Stimulated activated CD8-positive, alpha-beta memory T cell treated with anti-CD3 and anti-CD28 coated beads, Interleukin-7, amount 100 ng/mL, for 1 hour (primary cell): ENCODE measurements at regions not wholly inside any gene's neighbourhood (a gene's known extent, or its start where the extent isn't known, plus 50 kb on each side); places are given as distances from the start of the nearest gene placed in this dataset.
"Not testable (repeated sequence)": the region's sequence is repeated elsewhere in the genome, so short reads cannot be mapped to it uniquely, and the experiment has no call there.

Source experiments
- DNase-seq, 2 donors: peaks; one replicate each; pipeline ENCODE4 v3.0.0-alpha.2; 2020; ENCODE audit warnings: low read depth in 2 of 2

DNA sequence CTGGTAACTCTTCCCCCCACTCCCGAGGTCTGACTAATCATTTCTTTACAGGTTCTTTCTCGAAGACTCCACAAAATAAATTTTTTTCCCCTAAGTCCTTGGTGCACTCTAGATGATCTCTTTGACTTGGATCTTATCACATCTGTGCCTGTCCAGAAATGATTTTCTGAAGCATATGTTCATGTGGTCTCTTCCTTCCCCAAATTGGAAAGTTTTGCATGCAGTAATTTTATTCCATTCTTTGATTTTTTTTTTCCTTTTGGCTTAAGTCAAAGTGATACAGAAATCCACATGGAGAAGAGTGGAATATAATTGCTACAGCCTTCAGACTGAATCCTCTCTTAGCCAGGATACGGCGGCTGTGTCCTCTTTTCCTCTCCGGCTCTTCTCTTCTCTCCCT, 213.3 kb downstream of the BMP4 start:
- no peak for DNase-seq

- no peak for DNase-seq
Observed at GRCh38 chr14:53742233-53742620, 214.4 kb downstream of the BMP4 start.

GRCh38 chr14:53741479-53742232, 215.0 kb downstream of the BMP4 start:
- DNase-seq = no peak

DNA sequence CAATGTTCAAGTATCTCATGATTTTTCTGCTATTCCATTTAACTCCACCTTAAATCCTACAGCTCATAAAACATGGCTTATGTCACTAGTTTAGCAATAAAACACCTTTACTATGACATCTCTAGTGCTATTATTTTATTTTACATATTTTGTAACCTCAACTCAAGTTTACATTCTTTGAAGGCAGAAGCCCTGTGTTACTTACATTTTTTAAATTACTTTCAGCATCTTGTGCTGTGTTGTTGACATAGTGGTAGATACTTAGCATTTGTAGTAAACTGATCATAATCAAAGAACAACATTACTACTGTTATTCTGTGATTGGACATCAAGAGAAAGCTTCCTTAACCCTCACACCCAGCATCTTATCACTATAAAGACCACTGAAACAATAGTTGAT, 216.1 kb downstream of the BMP4 start:
- no peak for DNase-seq

DNA sequence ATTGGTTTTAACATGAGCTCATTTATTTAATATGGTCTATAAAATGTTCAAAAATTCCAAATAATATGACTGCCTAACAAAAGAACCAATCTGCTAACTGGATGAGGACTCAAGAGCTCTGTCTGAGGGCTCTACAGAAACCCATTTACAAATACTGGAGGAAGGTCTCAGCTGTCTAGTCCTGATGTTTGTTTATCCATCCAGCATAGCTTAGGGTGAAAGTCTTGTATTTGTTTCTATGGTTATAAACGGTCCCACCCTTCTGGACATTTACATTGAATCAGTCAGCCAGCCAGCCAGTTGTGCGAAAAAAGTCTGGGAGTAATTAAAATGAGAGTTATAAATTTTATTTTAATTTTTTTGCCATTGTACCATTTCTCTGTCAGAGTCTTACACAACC, 220.7 kb downstream of the BMP4 start:
- DNase-seq = no peak

DNA sequence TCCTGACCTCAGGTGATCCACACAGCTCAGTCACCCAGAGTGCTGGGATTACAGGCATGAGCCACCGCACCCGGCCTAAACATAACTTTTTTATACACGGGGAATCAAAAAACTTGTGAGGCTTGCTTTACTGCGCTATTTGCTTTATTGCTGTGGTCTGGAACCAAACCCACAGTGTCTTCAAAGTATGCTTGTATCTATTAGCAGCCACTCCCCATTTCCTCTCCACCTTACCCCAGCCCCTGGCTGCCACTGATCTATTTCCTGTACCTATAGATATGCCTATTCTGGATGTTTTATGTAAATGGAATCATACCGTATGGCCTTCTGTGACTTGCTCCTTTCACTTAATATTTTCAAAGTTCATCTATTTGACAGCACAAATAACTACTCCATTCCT, 233.4 kb downstream of the BMP4 start:
- DNase-seq = no peak

GRCh38 chr14:53719536-53719935, 237.1 kb downstream of the BMP4 start:
- no peak for DNase-seq

- DNase-seq = no peak
Observed at GRCh38 chr14:53716578-53716977, 240.0 kb downstream of the BMP4 start.

GRCh38 chr14:53715193-53715721, 241.4 kb downstream of the BMP4 start:
- no peak for DNase-seq

GRCh38 chr14:53714495-53715192, 242.0 kb downstream of the BMP4 start:
- no peak for DNase-seq

DNA sequence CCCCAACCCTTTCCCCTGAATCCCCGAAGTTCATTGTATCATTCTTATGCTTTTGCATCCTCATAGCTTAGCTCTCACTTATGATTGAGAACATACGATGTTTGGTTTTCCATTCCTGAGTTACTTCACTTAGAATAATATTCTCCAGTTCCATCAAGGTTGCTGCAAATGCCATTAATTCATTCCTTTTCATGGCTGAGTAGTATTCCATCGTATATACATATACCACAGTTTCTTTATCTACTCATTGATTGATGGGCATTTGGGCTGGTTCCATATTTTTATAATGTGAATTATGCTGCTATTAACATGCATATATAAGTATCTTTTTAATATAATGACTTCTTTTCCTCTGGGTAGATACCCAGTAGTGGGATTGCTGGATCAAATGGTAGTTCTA, 243.7 kb downstream of the BMP4 start:
- not testable (repeated sequence) for DNase-seq

DNA sequence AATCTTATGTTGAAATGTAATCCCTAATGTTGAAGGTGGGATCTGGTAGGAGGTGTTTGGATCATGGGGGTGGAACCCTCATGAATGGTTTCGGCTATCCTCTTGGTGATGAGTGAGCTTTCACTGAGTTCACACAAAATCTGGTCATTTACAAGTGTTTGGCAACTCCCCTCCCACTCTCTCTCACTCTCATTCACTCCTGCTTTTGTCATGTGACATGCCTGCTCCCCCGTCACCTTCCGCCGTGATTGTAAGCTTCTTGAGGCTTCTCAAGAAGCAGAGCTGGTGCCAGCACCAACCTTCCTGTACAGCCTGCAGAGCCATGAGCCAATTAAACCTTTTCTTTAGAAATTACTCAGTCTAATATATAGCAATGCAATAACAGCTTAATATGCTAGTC, 245.4 kb downstream of the BMP4 start:
- no peak for DNase-seq

- no peak for DNase-seq
Observed at GRCh38 chr14:53710615-53711014, 246.0 kb downstream of the BMP4 start.

DNA sequence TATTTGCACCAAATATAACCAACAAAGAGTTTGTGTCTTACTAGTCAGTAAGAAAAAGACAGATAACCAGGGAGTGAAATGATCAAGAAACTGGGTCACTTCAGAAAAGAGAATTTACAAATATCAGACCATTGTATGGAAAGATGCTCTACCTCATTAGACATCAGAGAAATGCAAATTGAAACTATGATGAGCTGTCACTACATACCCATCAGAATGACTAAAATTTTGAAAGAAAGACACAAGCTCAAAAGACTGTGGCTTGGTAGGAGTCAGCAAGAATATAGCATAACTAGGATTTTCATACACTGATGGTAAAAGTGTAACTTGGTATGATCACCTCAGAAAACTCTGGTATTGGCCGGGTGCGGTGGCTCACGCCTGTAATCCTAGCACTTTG, 247.2 kb downstream of the BMP4 start:
- no peak for DNase-seq

DNA sequence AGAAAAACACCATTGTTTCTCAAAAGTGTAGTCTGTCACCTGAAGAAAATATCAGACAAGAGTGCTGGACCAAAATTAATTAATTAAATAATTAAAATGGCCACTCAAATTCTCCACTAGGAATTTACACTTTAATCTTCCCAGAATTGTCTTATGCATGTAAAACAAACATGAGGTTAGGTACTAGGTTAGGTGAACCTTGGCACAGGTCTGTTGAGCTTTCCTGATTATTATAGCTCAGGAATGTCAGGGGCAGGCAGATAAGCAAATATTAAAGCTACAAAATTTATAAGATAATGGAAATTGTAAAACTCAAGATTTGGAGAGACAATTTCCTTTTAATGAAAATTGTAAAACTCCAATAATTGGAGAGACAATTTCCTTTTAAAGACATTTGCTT, 253.2 kb downstream of the BMP4 start:
- DNase-seq = no peak

- no peak for DNase-seq
Observed at GRCh38 chr14:53701108-53701875, 255.3 kb downstream of the BMP4 start.

GRCh38 chr14:53696217-53696965, 260.2 kb downstream of the BMP4 start:
- no peak for DNase-seq

GRCh38 chr14:53695692-53696214, 260.9 kb downstream of the BMP4 start:
- no peak for DNase-seq

GRCh38 chr14:53692885-53693284, 263.7 kb downstream of the BMP4 start:
- DNase-seq = no peak

DNA sequence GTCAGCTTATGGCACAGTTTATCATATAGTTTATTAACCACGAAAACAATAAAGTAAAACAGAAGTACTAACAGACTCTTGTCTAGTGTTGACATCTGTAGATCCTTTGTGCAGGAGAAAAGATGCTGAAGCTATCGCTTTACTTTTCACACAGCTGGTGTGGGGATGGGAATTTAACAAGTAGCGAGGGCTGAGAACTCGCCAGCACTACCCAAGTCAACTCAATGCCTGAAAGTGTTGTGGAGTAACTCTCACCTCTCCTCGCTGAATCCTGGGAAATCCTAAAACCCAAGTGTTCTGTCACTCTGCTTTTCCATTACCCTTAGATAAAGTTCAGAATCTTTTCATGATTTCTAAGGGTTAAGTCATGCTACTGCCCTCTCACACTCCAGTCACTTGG, 264.2 kb downstream of the BMP4 start:
- no peak for DNase-seq

GRCh38 chr14:53683229-53683628, 273.4 kb downstream of the BMP4 start:
- no peak for DNase-seq

DNA sequence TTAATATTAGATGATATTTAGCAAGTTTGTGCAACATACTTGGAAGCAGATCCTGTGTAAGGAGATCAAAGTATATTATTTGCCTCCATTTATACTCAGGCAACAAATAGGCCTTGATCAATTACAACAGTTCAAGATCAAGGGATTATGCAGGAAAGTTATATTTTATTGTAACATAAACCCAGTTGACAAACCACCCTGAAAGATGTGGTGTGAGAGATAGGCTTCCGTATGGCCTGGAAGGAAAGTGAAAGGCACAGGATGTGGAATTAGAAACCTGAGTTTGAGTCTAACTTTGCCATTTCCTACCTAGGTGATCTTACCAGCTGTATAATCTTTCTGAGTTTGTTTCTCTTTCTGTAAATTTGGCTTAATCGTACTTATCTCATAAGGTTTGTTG, 284.1 kb downstream of the BMP4 start:
- DNase-seq = no peak
